ENCODE measurements at regions not wholly inside any gene's neighbourhood (a gene's known extent, or its start where the extent isn't known, plus 50 kb on each side); places are given as distances from the start of the nearest gene placed in this dataset.

DNA sequence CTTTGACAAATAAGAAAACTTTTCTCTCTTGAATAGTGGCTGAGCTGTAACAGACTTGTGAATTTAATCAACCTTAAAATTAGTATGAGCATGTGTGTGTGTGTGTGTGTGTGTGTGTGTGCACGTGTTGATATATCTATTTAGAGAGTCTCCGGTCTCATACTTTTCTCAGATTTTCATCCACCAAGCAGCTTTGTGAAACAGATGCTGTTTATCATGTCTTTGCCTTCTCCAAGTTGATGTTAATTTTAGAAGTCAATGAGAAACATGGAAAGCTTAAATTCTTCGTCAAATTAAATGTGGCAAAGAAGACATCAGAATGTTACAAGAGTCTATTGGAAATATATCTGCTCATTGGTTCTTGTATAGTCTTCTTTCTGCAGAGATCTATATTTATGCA lies 839.2 kb upstream of the CELF2 start:
- TF ChIP-seq GATA3 (IDR thresholded peaks at IDR 0.05; ENCODE audit: low read depth, low read length) (no peak), GATA2 (IDR thresholded peaks at IDR 0.05; ENCODE audit: low read depth, low read length) (no peak)

All from SH-SY5Y (cell line).